Non-pigmented ciliary epithelial cell (primary cell): ENCODE measurements at regions not wholly inside any gene's neighbourhood (a gene's known extent, or its start where the extent isn't known, plus 50 kb on each side); places are given as distances from the start of the nearest gene placed in this dataset.

Experiments used
- DNase-seq: peaks from one replicate; pipeline ENCODE4 v3.0.0-alpha.2; 2010; ENCODE audit warnings: low read depth

GRCh38 chr6:125491860-125492618, 190.3 kb upstream of the HDDC2 start:
- DNase-seq: no peak

DNA sequence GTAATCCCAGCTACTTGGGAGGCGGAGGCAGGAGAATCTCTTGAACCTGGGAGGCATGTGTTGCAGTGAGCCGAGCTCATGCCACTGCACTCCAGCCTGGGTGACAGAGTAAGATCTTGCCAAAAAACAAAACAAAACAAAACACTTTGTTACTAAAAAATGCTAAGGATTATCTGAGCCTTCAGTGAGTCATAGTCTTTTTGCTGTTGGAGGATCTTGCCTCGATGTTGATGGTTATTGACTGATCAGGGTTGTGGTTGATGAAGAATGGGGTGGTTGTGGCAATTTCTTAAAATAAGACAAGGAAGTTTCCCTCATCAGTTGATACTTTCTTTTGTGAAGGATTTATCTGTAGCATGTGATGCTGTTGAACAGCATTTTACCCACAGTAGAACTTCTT, 196.8 kb upstream of the HDDC2 start:
- no peak for DNase-seq

- DNase-seq: no peak
Observed at GRCh38 chr6:125499535-125499934, 197.8 kb upstream of the HDDC2 start.

DNA sequence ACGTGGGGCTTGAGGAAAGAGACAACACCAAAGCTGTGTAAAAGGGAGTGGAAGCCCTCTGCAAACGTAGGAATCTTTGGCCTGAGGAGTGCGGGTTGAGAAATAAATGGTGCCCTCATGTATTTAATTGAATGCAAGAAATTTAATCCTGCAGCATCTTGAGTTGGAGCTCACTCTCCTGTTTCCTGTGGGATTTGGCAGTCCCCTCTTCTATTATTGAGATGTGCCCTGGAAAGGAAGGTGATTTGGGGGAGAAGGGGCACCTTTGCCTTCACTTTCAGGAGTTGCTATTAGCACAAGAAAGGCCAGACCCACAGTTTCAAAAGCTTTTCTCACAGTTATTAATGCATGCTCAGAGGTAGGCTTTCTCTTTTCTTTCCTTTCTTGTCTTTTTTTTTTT, 201.4 kb upstream of the HDDC2 start:
- no peak for DNase-seq

DNA sequence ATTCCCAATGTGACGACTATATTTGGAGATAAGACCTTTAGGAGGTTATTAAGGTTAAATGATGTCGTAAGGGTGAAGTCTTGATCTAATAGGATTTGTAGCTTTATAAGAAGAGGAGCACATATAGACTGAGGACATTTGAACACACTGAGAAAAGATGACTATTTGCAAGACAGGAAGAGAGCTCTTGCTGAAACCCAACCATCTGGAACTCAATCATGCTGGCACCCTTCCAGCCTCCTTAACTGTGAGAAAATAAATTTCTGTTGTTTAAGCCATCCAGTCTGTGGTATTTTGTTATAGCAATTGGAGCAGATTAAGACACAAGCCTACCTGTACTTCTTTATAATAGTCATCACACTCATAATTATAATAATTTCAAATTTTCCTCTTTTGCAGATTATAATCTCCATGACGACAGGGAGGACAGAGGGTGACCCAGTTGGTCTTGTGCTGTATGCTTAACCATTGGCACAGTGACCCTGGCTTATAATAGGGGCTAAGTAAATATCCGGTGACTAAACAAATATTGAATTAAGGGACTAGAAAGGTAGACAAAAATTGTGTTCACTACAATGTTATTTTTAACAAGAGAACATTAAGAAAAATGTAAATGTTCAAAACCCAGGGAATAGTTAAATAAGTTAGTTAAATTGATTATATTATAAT, 206.4 kb upstream of the HDDC2 start:
- DNase-seq: no peak

GRCh38 chr6:125508793-125509192, 207.0 kb upstream of the HDDC2 start:
- no peak for DNase-seq

DNA sequence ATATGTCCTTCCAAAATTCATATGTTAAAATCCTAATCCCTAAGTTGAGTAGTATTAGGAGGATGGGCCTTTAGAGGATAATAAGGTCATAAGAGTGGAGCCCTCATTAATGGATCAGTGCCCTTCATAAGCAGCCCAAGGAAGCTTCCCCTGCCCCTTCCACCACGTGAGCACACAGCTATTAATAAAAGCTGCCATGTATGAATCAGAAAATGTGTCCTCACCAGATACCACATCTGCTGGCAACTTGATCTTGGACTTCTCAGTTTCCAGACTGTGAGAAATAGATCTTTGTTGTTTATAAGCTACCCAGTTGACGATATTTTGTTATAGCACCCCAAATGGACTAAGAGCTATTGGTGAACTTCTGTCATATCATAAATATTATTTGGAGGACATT, 207.7 kb upstream of the HDDC2 start:
- no peak for DNase-seq

GRCh38 chr6:125510405-125510804, 208.6 kb upstream of the HDDC2 start:
- DNase-seq: no peak

DNA sequence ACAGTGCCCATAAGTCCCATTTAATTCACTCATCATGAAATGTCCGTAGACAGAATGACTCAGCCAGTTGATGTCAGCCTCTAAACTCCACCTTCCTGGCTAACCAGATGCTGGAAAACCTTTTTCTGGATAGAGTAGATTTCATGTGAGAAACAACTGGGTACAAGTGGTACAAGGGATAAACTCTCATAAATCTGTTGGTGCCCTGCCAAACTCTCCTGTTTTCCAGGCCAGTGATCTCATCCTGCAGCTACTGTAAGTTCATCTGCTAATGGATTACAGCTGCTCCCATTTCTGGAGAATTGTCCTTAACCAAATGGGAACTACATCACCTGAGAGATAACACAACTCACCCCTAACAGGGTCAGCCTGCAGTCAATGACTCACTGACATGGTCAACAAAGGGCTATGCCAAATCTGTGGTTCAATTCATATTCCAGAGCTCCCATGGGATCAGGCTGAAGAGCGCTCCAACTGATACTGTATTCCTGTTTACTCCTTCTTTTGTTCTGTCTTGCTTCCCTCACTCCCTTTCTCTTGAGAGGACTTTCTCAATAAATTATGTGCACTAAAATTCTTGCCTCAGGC, 210.1 kb upstream of the HDDC2 start:
- no peak for DNase-seq

DNA sequence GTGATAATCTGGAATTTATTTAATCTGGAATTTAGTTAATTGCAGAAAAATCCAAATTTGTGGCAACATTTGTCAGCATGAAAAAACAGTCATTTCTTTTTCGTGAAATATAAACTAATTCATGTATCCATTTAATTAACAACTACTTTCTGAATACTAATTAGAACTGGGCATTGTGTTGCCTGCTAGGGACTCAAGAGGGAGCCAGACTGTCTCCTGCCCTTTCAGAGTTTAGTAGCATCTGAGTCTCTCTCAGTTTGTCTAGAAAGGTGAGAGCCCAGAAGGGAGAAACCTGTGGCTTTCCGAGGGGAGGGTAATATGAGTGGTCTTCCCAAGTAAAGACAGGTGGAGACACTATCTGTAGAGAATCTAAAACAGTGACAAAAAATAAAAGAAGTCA, 210.9 kb upstream of the HDDC2 start:
- no peak for DNase-seq

DNA sequence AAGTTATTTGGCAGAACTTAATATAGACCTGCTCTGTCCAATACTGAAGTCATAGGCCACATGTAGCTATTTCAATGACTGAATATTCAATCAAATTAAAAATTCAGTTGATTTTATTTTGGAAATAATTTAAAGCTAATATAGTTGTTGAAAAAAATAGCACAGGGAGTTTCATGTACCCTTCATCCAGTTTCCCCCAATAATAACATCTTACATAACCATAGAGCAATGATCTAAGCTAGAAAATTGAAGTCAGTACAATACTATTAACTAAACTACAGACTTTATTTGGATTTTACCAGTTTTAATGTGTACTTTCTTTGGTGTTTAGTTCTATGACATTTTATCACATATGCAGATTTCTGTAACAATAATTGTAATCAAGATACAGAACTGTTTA, 212.2 kb upstream of the HDDC2 start:
- DNase-seq: no peak

- DNase-seq: no peak
Observed at GRCh38 chr6:125516644-125517043, 214.9 kb upstream of the HDDC2 start.

GRCh38 chr6:125519367-125519766, 217.6 kb upstream of the HDDC2 start:
- no peak for DNase-seq

DNA sequence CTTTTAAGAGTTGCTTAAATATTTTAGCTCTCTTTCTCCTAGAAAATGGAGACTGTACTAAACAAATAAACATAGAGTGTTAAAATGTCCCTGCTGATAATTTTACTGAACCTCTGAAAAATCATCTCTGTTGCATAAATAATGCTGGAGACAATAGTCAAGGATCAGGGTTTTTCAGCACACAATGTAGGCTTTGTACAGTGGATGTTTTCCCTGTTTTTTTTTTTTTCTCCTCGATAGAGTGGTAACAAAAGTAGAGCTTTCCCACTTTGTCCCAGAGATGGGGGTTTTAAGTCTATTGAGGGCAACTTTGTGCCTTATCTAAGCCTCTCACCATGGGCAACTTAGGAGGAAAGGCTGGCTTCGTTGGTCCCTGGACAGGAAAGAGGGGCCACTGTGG, 222.6 kb upstream of the HDDC2 start:
- DNase-seq: no peak

- no peak for DNase-seq
Observed at GRCh38 chr6:125526007-125526720, 223.3 kb upstream of the HEY2 start.

DNA sequence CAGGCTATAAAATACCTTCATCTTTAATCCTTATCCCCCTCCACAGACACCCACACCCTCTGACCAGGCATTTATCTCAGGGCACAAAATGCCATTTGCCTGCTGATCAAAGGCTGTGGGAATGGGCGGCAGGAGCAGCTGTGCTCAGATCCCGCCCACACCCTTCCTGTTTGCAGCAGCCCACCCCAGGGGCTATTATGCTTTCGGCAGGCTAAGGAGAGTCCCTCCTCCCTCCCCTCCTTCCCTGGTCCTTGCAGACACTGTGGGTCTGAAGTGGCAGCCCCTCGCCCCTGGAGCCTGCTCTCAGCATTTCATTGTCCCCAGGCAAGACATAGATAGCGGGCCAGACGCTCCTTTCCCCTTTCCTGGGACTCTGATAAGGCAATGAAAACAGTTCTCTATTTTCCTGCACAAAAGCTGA, 220.8 kb upstream of the HEY2 start:
- DNase-seq: no peak

GRCh38 chr6:125529061-125529460, 220.4 kb upstream of the HEY2 start:
- DNase-seq: no peak

DNA sequence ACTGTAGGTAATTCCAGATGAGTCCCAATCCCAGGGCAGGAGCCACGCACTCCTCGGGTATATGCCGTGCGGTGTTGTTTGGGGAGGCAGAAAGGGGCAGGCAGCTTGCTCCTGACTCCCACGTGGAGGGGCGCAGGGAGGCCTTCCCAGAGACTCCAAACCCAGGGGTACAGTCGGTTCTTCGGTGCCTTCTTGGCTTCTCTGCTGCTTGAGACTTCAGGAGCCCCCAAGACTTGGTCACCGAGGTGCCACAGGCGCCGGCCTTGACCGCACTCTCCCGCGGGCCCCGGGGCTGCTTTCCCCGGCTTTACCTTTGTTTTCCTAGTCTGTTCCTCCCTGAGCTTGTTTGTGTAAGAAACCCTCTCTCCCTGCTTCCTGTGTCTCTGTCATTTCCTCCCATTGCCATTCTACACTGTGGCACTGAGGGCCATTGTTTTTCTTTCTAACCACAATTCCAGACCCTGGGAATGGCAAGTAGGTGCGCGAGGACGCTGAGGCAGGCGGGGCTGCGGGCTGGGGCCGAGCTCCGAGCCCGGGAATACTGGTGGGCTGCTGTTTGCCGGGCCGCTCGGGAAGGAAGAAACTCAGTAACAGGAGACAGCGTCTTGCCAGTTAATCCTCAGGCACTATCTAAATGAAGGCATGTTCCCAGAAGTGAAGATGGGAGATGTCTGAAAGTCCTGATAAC, 215.6 kb upstream of the HEY2 start:
- DNase-seq: no peak

DNA sequence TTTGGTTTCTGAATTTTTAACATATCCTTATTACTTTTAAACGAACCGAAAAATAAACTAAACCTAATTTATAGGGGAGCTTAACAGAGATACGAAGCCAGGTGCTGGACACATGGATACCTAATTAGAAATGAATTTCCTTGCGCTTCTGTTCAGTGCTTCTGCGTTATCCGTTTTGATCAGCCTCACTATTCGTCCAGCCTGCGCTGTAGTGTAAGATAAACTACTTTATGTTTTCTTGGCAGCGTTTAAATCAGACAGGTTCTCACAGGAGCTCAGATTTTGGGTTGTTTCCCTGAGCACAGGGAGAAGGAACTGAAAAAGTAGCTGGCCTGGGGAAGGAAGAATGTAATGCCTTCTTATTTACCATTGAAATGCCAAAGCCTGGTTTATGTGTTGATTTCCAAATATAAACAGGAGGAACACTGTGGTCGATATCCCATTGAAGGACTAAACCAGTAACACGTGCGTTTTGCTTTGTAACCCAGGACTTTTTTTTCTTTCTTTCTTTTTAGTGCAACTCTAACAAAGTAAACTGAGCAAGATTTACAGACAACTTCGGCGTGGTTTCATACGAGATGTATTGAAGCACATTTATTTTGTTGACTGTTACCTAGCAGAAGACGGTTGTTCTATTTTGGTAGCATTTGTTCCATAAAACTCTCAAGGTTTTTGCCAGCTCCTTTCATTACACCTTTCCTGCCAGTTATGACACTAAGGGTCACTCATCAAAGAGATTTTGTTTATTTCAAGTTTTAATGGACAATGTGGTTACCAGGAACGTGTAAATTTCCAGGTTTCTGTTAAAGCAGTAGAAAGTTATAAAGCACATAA, 214.8 kb upstream of the HEY2 start:
- no peak for DNase-seq

DNA sequence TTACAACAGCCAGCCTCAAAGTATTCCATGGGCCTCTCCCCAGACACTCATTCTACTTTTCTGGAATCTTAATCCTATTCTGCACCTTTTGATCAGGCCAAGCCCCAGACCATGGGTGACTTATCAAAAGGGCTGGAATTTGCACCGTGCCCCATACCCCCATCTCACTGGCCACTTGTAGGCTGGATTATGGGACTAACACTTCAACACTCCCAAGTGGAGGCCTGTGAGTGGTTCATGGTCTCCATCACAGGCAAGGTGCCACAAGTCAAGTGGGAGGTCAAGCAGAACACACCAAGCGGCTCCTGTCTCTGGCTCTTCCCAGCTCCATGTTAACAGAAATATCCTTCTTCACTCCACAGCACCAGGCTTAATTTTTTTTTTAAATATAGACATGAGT, 212.3 kb upstream of the HEY2 start:
- DNase-seq: no peak

DNA sequence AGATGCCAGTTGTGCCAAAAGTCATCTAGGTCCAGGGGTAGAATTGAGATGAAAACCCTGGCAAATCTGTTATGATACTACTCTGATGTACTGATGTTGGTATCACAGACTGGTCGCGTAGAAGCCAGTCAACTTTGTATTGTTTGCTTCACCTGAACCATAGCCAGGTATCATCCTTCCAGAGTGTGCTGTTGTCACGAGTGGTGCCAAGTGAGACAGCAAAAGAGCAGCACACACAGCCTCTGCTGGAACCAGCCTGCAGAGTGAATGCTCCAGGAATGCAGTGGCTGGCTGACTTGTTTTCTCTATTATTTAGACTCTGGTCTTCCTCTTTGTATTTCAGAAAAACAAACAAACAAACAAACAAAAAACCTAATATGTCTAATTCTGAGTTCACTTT, 209.5 kb upstream of the HEY2 start:
- DNase-seq: no peak
